ENCODE measurements at regions not wholly inside any gene's neighbourhood (a gene's known extent, or its start where the extent isn't known, plus 50 kb on each side); places are given as distances from the start of the nearest gene placed in this dataset.
A peak's percentile ranks its signal among the peaks of the same experiment; 100 is the strongest.
"Not testable (repeated sequence)": the region's sequence is repeated elsewhere in the genome, so short reads cannot be mapped to it uniquely, and the experiment has no call there.

- DNase-seq: no peak
Measured at GRCh38 chr5:154618696-154619095, 136.5 kb upstream of the LARP1 start.

GRCh38 chr5:154614595-154614994 is 136.6 kb upstream of the HAND1 start:
- no peak for DNase-seq

- no peak for DNase-seq
Measured at GRCh38 chr5:154614125-154614524, 136.1 kb upstream of the HAND1 start.

GRCh38 chr5:154612666-154613065 is 134.6 kb upstream of the HAND1 start:
- DNase-seq: no peak

GRCh38 chr5:154611341-154611767 is 133.3 kb upstream of the HAND1 start:
- DNase-seq: no peak

- DNase-seq: peak; percentile 4
Measured at GRCh38 chr5:154610321-154611154, 132.5 kb upstream of the HAND1 start.

GRCh38 chr5:154609251-154609650 is 131.2 kb upstream of the HAND1 start:
- no peak for DNase-seq

GRCh38 chr5:154608531-154609011 is 130.5 kb upstream of the HAND1 start:
- DNase-seq: no peak

GRCh38 chr5:154607746-154608145 is 129.7 kb upstream of the HAND1 start:
- no peak for DNase-seq

- DNase-seq: no peak
Measured at GRCh38 chr5:154606246-154606645, 128.2 kb upstream of the HAND1 start.

GRCh38 chr5:154603953-154604679 is 126.1 kb upstream of the HAND1 start:
- DNase-seq: no peak

- no peak for DNase-seq
Measured at GRCh38 chr5:154603485-154603884, 125.5 kb upstream of the HAND1 start.

GRCh38 chr5:154603011-154603410 is 125.0 kb upstream of the HAND1 start:
- DNase-seq: no peak

GRCh38 chr5:154601014-154601413 is 123.0 kb upstream of the HAND1 start:
- no peak for DNase-seq

- DNase-seq: no peak
Measured at GRCh38 chr5:154598021-154598420, 120.0 kb upstream of the HAND1 start.

GRCh38 chr5:154596844-154597243 is 118.8 kb upstream of the HAND1 start:
- not testable (repeated sequence) for DNase-seq

- no peak for DNase-seq
Measured at GRCh38 chr5:154595662-154596061, 117.6 kb upstream of the HAND1 start.

GRCh38 chr5:154593796-154594195 is 115.8 kb upstream of the HAND1 start:
- DNase-seq: no peak

- DNase-seq: no peak
Measured at GRCh38 chr5:154593071-154593470, 115.0 kb upstream of the HAND1 start.

- DNase-seq: no peak
Measured at GRCh38 chr5:154590093-154590724, 112.2 kb upstream of the HAND1 start.

- no peak for DNase-seq
Measured at GRCh38 chr5:154589511-154589910, 111.5 kb upstream of the HAND1 start.

- not testable (repeated sequence) for DNase-seq
Measured at GRCh38 chr5:154588833-154589425, 110.9 kb upstream of the HAND1 start.
